GM12872 (cell line): ENCODE measurements at regions not wholly inside any gene's neighbourhood (a gene's known extent, or its start where the extent isn't known, plus 50 kb on each side); places are given as distances from the start of the nearest gene placed in this dataset.

ENCODE experiments used
- CTCF ChIP-seq: IDR thresholded peaks from 3 replicates; pipeline ENCODE4 v1.5.1; 2011; ENCODE audit warnings: low read depth, mild to moderate bottlenecking, low read length, moderate library complexity; ENCODE audit not compliant: insufficient read depth

- no peak for TF ChIP-seq CTCF
Measured at GRCh38 chr6:81894306-81894705, 141.8 kb upstream of the TENT5A start.

- no peak for TF ChIP-seq CTCF
Measured at GRCh38 chr6:81892891-81893290, 140.4 kb upstream of the TENT5A start.

- TF ChIP-seq CTCF, result no peak
Measured at GRCh38 chr6:81891874-81892273, 139.4 kb upstream of the TENT5A start.

- no peak for TF ChIP-seq CTCF
Measured at GRCh38 chr6:81890846-81891245, 138.4 kb upstream of the TENT5A start.

GRCh38 chr6:81889377-81890053 lies 137.0 kb upstream of the TENT5A start:
- TF ChIP-seq CTCF, result no peak

- TF ChIP-seq CTCF, result no peak
Measured at GRCh38 chr6:81886157-81886556, 133.7 kb upstream of the TENT5A start.

- TF ChIP-seq CTCF, result no peak
Measured at GRCh38 chr6:81881660-81882059, 129.2 kb upstream of the TENT5A start.
